ENCODE measurements at regions not wholly inside any gene's neighbourhood (a gene's known extent, or its start where the extent isn't known, plus 50 kb on each side); places are given as distances from the start of the nearest gene placed in this dataset.
A peak's percentile ranks its signal among the peaks of the same experiment; 100 is the strongest.

DNA sequence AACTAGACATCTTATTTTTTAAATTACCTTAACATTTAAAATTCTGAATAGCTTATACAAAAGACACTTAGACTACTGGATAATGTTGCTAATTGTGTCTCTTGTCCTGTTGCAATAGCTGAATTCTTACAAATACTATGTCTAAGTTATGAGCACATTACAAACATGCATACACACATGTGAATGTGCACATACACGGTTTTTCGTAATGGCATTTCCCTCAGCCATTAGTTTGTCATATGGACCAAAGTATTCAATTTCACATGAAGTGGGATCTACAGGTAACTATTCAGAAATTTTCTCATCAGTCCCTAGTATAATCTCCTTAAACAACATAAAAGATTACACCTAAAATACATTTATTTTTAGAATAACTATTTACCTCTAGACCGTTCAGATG lies 178.6 kb upstream of the BET1 start:
- peak overlapping the region; percentile 100 for H3K27ac Mint-ChIP-seq (ENCODE audit: low read depth, unreplicated experiment)
- intact Hi-C loops (cut with micrococcal nuclease): loop anchor here (10.0 kb wide), 2 partner anchors 82 to 512 kb away; no protein-coding TSS in a partner anchor
- H3K9me3 Mint-ChIP-seq (ENCODE audit: unreplicated experiment): peaks cover 6% of the 10 kb centered on the region
- TF ChIP-seq, protein P1, sequence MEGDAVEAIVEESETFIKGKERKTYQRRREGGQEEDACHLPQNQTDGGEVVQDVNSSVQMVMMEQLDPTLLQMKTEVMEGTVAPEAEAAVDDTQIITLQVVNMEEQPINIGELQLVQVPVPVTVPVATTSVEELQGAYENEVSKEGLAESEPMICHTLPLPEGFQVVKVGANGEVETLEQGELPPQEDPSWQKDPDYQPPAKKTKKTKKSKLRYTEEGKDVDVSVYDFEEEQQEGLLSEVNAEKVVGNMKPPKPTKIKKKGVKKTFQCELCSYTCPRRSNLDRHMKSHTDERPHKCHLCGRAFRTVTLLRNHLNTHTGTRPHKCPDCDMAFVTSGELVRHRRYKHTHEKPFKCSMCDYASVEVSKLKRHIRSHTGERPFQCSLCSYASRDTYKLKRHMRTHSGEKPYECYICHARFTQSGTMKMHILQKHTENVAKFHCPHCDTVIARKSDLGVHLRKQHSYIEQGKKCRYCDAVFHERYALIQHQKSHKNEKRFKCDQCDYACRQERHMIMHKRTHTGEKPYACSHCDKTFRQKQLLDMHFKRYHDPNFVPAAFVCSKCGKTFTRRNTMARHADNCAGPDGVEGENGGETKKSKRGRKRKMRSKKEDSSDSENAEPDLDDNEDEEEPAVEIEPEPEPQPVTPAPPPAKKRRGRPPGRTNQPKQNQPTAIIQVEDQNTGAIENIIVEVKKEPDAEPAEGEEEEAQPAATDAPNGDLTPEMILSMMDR (IDR thresholded peaks at IDR 0.05; ENCODE audit: unreplicated experiment): no peak
- H3K27me3 Mint-ChIP-seq (ENCODE audit: insufficient read depth, unreplicated experiment): no peaks in the 10 kb centered on the region
- BruUV-seq (replicated peaks): no TSS peak
- DNase-seq (ENCODE audit: unreplicated experiment): no peak
- peaks cover 19% of the 10 kb centered on the region for H3K4me1 Mint-ChIP-seq (ENCODE audit: insufficient read depth, unreplicated experiment)
- ChIA-PET POLR2A (interaction anchor here (1.0 kb wide), 1 partner anchor 35 kb away, joined by 3 read pairs; no protein-coding TSS in a partner anchor), CTCF (interaction anchor here (1.3 kb wide), 1 partner anchor 95 kb away, joined by 4 read pairs; no protein-coding TSS in a partner anchor)
- H3K36me3 Mint-ChIP-seq (ENCODE audit: insufficient read depth, unreplicated experiment): no peaks in the 10 kb centered on the region
- peak overlapping the region; percentile 69 for H3K4me3 Mint-ChIP-seq (ENCODE audit: unreplicated experiment)

DNA sequence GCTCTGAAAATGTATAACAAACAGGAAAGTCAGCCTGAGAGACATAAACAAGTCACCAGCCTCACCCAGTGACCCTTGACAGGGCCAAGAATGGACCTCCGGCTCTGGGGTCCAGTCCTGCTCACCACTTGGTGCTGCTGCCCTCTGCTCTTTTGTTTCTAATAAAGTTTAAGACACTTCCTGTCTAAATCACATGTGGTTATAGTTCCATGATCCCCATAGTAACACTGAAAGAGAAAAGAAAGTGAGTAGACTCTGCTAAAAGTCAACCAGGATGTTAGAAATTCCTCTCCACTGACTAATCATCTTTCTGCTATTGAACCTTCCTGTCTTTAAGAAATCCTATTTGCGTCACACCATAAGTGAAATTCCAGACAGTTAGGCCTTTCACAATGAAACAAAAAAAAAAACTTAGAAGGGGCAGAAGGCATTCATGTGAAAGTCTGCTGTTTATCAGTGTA lies 179.2 kb upstream of the BET1 start:
- intact Hi-C loops (cut with micrococcal nuclease): loop anchor here (10.0 kb wide), 2 partner anchors 81 to 511 kb away; no protein-coding TSS in a partner anchor
- no peaks in the 10 kb centered on the region for H3K27me3 Mint-ChIP-seq (ENCODE audit: insufficient read depth, unreplicated experiment)
- BruUV-seq (replicated peaks): no TSS peak
- POLR2A ChIA-PET: interaction anchor here (0.6 to 2.0 kb wide), 4 partner anchors 12 to 1405 kb away, joined by 3 to 9 read pairs (median 4); no protein-coding TSS in a partner anchor
- TF ChIP-seq, protein P1 (IDR thresholded peaks at IDR 0.05; ENCODE audit: unreplicated experiment): no peak
- H3K4me3 Mint-ChIP-seq (ENCODE audit: unreplicated experiment): peak overlapping the region; percentile 69
- H3K9me3 Mint-ChIP-seq (ENCODE audit: unreplicated experiment): no peaks in the 10 kb centered on the region
- H3K27ac Mint-ChIP-seq (ENCODE audit: low read depth, unreplicated experiment): peak overlapping the region; percentile 100
- DNase-seq (ENCODE audit: unreplicated experiment): peak; percentile 96
- no peaks in the 10 kb centered on the region for H3K36me3 Mint-ChIP-seq (ENCODE audit: insufficient read depth, unreplicated experiment)
- CTCF ChIA-PET: interaction anchor here (0.6 kb wide), 3 partner anchors 14 to 98 kb away, joined by 3 read pairs; no protein-coding TSS in a partner anchor
- peaks cover 19% of the 10 kb centered on the region for H3K4me1 Mint-ChIP-seq (ENCODE audit: insufficient read depth, unreplicated experiment)

DNA sequence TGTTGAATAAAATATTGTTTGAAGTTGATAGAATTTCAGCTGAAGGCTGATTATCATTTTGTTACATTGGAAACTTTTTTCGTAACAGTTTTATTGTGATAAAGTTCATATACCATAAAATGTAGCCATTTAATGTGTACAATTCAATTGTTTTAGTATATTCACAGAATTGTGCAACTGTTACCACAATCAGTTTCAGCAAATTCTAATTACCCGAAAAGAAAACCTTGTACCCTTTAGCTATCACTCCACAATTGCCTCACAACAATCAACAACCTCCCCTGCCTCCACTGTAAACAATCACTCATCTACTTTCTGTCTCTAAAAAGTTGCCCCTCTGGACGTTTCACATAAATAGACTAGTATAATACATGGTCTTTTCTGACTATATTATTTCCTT lies 179.7 kb upstream of the BET1 start:
- BruUV-seq (replicated peaks): TSS peak; percentile 95
- POLR2A ChIA-PET: interaction anchor here (0.6 to 2.0 kb wide), 4 partner anchors 12 to 1404 kb away, joined by 3 to 9 read pairs (median 4); no protein-coding TSS in a partner anchor
- Mint-ChIP-seq H3K36me3 (ENCODE audit: insufficient read depth, unreplicated experiment) (no peaks in the 10 kb centered on the region), H3K27me3 (ENCODE audit: insufficient read depth, unreplicated experiment) (no peaks in the 10 kb centered on the region), H3K9me3 (ENCODE audit: unreplicated experiment) (no peaks in the 10 kb centered on the region), H3K4me3 (ENCODE audit: unreplicated experiment) (peak overlapping the region; percentile 12), H3K27ac (ENCODE audit: low read depth, unreplicated experiment) (peak overlapping the region; percentile 100), H3K4me1 (ENCODE audit: insufficient read depth, unreplicated experiment) (peaks cover 24% of the 10 kb centered on the region)
- TF ChIP-seq, protein P1 (IDR thresholded peaks at IDR 0.05; ENCODE audit: unreplicated experiment): no peak
- CTCF ChIA-PET: interaction anchor here (0.6 to 1.5 kb wide), 6 partner anchors 15 to 419 kb away, joined by 3 read pairs; no protein-coding TSS in a partner anchor
- intact Hi-C loops (cut with micrococcal nuclease): loop anchor here (10.0 kb wide), 2 partner anchors 81 to 511 kb away; no protein-coding TSS in a partner anchor
- DNase-seq (ENCODE audit: unreplicated experiment): peak; percentile 48

DNA sequence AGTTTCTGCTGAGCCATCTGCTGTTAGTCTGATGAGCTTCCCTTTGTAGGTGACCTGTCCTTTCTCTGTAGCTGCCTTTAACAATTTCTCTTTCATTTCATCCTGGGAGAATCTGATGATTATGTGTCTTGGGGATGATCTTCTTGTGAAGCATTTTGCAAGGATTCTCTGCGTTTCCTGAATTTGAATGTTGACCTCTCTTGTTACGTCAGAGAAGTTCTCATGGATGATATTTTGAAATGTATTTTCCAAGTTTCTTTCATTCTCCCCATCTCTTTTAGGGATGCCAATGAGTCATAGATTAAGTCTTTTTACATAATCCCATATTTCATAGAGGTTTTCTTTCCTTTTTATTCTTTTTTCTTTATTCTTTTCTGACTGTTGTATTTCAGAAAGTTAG lies 184.2 kb upstream of the BET1 start:
- no peaks in the 10 kb centered on the region for H3K36me3 Mint-ChIP-seq (ENCODE audit: insufficient read depth, unreplicated experiment)
- peaks cover 19% of the 10 kb centered on the region for H3K4me1 Mint-ChIP-seq (ENCODE audit: insufficient read depth, unreplicated experiment)
- intact Hi-C loops (cut with micrococcal nuclease): loop anchor here (10.0 kb wide), 2 partner anchors 76 to 506 kb away; no protein-coding TSS in a partner anchor
- H3K27me3 Mint-ChIP-seq (ENCODE audit: insufficient read depth, unreplicated experiment): no peaks in the 10 kb centered on the region
- TF ChIP-seq, protein P1 (IDR thresholded peaks at IDR 0.05; ENCODE audit: unreplicated experiment): no peak
- POLR2A ChIA-PET: interaction anchor here (0.7 kb wide), 1 partner anchor 32 kb away, joined by 7 read pairs; no protein-coding TSS in a partner anchor
- no TSS peak for BruUV-seq (replicated peaks)
- DNase-seq (ENCODE audit: unreplicated experiment): peak; percentile 38
- H3K9me3 Mint-ChIP-seq (ENCODE audit: unreplicated experiment): no peaks in the 10 kb centered on the region
- peak overlapping the region; percentile 57 for H3K27ac Mint-ChIP-seq (ENCODE audit: low read depth, unreplicated experiment)
- no peak overlapping the region for H3K4me3 Mint-ChIP-seq (ENCODE audit: unreplicated experiment)
- CTCF ChIA-PET: interaction anchor here (0.6 to 1.2 kb wide), 2 partner anchors 37 to 108 kb away, joined by 3 read pairs; no protein-coding TSS in a partner anchor
